HepG2 (cell line): ENCODE measurements at regions not wholly inside any gene's neighbourhood (a gene's known extent, or its start where the extent isn't known, plus 50 kb on each side); places are given as distances from the start of the nearest gene placed in this dataset.

Experiments
- ATAC-seq: fragments of 200-7000 bp; cut with Tn5 transposase; 3 replicates; pipeline ENCODE4 v1.9.1; 2020; ENCODE audit warnings: mild to moderate bottlenecking, moderate library complexity
- BruUV-seq: library from RNA; stranded (reverse); fragments of 400-500 nt; replicated peaks from 2 replicates; lab custom pipeline; 2021; lab: Mats Ljungman, UMichigan
- CTCF ChIA-PET: fragments of 300-600 bp; formaldehyde crosslinking; extraction: SDS; loops from one replicate; lab custom pipeline; 2021; ENCODE audit warnings: low total read pairs, inconsistent platforms, low intra/inter-chr PET ratio; lab: Yijun Ruan, JAX
- POLR2A ChIA-PET: fragments of 350-600 bp; sonication (Branson Sonifier 250); formaldehyde crosslinking; loops from one replicate; lab custom pipeline; 2020; ENCODE audit warnings: antibody characterized with exemption, inconsistent platforms; lab: Yijun Ruan, JAX
- DNase-seq: peaks from one replicate; pipeline ENCODE4 v3.0.0-alpha.2; 2015; ENCODE audit warnings: low spot score
- FAIRE-seq: peaks from 3 replicates; lab custom pipeline; 2011; peaks lifted over from hg19 to GRCh38; lab: Jason Lieb, UNC
- H2AFZ ChIP-seq: one replicate; pipeline ENCODE4 v1.6.1; 2011; ENCODE audit warnings: low read length, inconsistent platforms
- H3K27ac ChIP-seq: fragments of 300-600 bp; 3 replicates; pipeline ENCODE4 v1.8.0; 2011; ENCODE audit warnings: mixed run types, mild to moderate bottlenecking, mixed read lengths, low read length, inconsistent platforms; ENCODE audit not compliant: insufficient read depth; ENCODE audit errors: extremely low read length
- H3K27me3 ChIP-seq, 2 experiments: fragments of 200-600 bp in 1 of 2; 2 replicates in 1 of 2; 3 replicates in 1 of 2; pipeline versions ENCODE4 v1.6.0 to v1.8.0; 2011; ENCODE audit warnings: low read length in 2 of 2, mild to moderate bottlenecking in 2 of 2, moderate library complexity in 2 of 2, inconsistent platforms in 1 of 2; ENCODE audit not compliant: insufficient read depth in 2 of 2, control insufficient read depth in 1 of 2
- H3K36me3 ChIP-seq, 2 experiments: fragments of 200-600 bp in 1 of 2; replicated peaks in 1 of 2; 2 replicates in 1 of 2; 3 replicates in 1 of 2; pipeline versions ENCODE4 v1.5.1 to v1.8.0; 2011; ENCODE audit warnings: low read length in 2 of 2, inconsistent platforms in 1 of 2; ENCODE audit not compliant: insufficient read depth in 2 of 2, control insufficient read depth in 1 of 2
- H3K4me1 ChIP-seq: 2 replicates; pipeline ENCODE4 v1.5.1; 2012; ENCODE audit warnings: low read length, inconsistent platforms; ENCODE audit not compliant: insufficient read depth
- H3K4me2 ChIP-seq: 2 replicates; pipeline ENCODE4 v1.6.0; 2011; ENCODE audit warnings: low read depth, low read length, inconsistent platforms
- H3K4me3 ChIP-seq, 3 experiments: fragments of 200-600 bp in 1 of 3; sonication (generic), shearing (Covaris generic) in 1 of 3; replicated peaks in 1 of 3; 2 replicates each; pipeline ENCODE4 v1.5.1; 2011 to 2016; ENCODE audit warnings: low read length in 3 of 3, inconsistent platforms in 2 of 3, low read depth in 2 of 3, mild to moderate bottlenecking in 2 of 3, control low read depth in 1 of 3, mixed read lengths in 1 of 3; ENCODE audit not compliant: insufficient read depth in 1 of 3
- H3K79me2 ChIP-seq: one replicate; pipeline ENCODE4 v1.6.1; 2011; ENCODE audit warnings: low read length, inconsistent platforms; ENCODE audit not compliant: insufficient read depth
- H3K9ac ChIP-seq: 2 replicates; pipeline ENCODE4 v1.6.0; 2011; ENCODE audit warnings: mild to moderate bottlenecking, low read depth, low read length, inconsistent platforms; ENCODE audit not compliant: insufficient read depth
- H3K9me3 ChIP-seq: 2 replicates; pipeline ENCODE4 v1.5.1; 2012; ENCODE audit warnings: mild to moderate bottlenecking, low read length
- H4K20me1 ChIP-seq: 2 replicates; pipeline ENCODE4 v1.6.0; 2011; ENCODE audit warnings: inconsistent platforms, mild to moderate bottlenecking, low read length, moderate library complexity; ENCODE audit not compliant: insufficient read depth
- CBX2 ChIP-seq, 2 experiments: fragments of 200-600 bp in 1 of 2; sonication (generic); formaldehyde crosslinking in 1 of 2; IDR thresholded peaks; 2 replicates each; pipeline versions ENCODE4 v1.7.0 to v1.8.1; 2018 to 2022; ENCODE audit warnings: low read depth in 2 of 2, low read length in 1 of 2, mild to moderate bottlenecking in 1 of 2, missing genetic modification reagents in 1 of 2
- GATAD2A ChIP-seq: IDR thresholded peaks from 2 replicates; pipeline ENCODE4 v1.6.1; 2016
- MIXL1 ChIP-seq: IDR thresholded peaks from 2 replicates; pipeline ENCODE4 v1.6.1; 2016
- MXI1 ChIP-seq: IDR thresholded peaks from 3 replicates; pipeline ENCODE4 v1.6.1; 2012; ENCODE audit warnings: low read depth, low read length, inconsistent platforms, borderline replicate concordance
- NR2C2 ChIP-seq: sonication (generic); formaldehyde crosslinking; IDR thresholded peaks from 2 replicates; pipeline ENCODE4 v1.4.0; 2020; ENCODE audit warnings: missing genetic modification reagents, mild to moderate bottlenecking, moderate library complexity, borderline replicate concordance
- PHF5A ChIP-seq: IDR thresholded peaks from one replicate; pipeline ENCODE4 v1.6.1; 2018; ENCODE audit warnings: low read depth, missing genetic modification reagents; ENCODE audit not compliant: unreplicated experiment
- PITX1 ChIP-seq: sonication (generic); formaldehyde crosslinking; IDR thresholded peaks from 2 replicates; pipeline ENCODE4 v1.5.1; 2020; ENCODE audit warnings: mild to moderate bottlenecking, missing genetic modification reagents
- PRDM15 ChIP-seq: sonication (generic); formaldehyde crosslinking; IDR thresholded peaks from 2 replicates; pipeline ENCODE4 v1.4.0; 2020; ENCODE audit warnings: missing genetic modification reagents
- PRMT3 ChIP-seq: sonication (generic); formaldehyde crosslinking; IDR thresholded peaks from 2 replicates; pipeline ENCODE4 v1.8.1; 2022; ENCODE audit warnings: low read depth, mild to moderate bottlenecking, moderate library complexity, missing genetic modification reagents, borderline replicate concordance
- RFX5 ChIP-seq: IDR thresholded peaks from 2 replicates; pipeline ENCODE4 v1.6.1; 2011; ENCODE audit warnings: low read depth, low read length, improper control_type of control experiment
- SAP130 ChIP-seq: IDR thresholded peaks from 2 replicates; pipeline ENCODE4 v1.6.1; 2016; ENCODE audit warnings: low read depth
- ZBTB39 ChIP-seq: sonication (generic); formaldehyde crosslinking; IDR thresholded peaks from 2 replicates; pipeline ENCODE4 v1.5.0; 2020; ENCODE audit warnings: missing genetic modification reagents
- ZNF264 ChIP-seq: sonication (generic); formaldehyde crosslinking; IDR thresholded peaks from 2 replicates; pipeline ENCODE4 v1.4.0; 2020; ENCODE audit warnings: missing genetic modification reagents
- WGBS: methylation state at CpG from one replicate; pipeline ENCODE4 v1.1.6; 2017; ENCODE audit warnings: low lambda C conversion rate; 5-methylcytosine and 5-hydroxymethylcytosine counted together
- in situ Hi-C: cut with HindIII; loops from 2 replicates; pipeline ENCODE4 v1.10.0; 2017; ENCODE audit warnings: low pct_unique_long_range_greater_than_20kb; ENCODE audit not compliant: extremely low pct_ligation_motif_present
- intact Hi-C: fragments of 100-400 bp; cut with micrococcal nuclease; formaldehyde crosslinking; loops from one replicate; pipeline ENCODE4 v1.10.0; 2022; ENCODE audit not compliant: unreplicated experiment

DNA sequence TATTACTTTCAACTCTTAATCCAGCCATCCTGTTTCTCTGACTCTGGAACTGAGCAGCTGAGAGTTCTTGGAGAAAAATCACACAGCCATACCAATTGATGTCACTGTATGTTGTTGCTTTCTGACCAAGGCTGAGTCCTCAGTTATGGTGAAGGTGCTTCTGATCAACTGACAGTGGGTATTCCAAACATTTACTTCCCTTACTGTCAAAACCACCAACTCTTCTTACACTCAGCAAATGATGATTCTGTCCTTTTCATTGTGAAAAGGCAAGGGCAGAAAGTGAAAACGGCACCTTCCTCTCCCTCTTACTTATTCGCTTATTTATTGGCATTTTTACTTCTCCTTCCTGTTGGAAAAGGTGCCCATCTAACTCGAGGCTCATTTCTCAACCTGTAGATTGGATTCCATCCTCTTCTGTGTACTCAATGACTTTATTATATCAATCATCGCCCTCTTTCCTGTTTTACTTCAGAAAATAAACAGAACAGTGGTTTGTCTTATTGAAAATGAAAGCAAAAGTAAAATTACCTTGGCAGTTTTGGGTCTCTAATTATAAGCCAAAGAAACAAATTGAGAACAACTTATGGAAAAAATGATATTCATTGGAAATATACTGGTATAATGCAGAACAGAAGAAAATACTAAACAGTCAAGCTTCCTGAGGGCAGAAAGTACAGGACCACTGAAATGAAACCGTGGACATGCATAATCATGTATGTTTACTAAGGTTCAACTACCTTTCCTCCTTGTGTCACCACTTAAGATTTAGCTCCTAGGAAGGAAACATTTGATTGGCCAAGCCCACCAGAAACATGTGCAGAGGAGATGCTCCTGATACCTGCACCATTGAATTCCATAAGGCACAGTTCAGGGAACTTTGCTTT is 104.5 kb upstream of the CHD1 start (continued):
- no peak for TF ChIP-seq PRDM15
- TF ChIP-seq, all 625 proteins: peak for 6

- in situ Hi-C loops (loop anchor here (5.0 kb wide), 1 partner anchor 125 kb away; no protein-coding TSS in a partner anchor), intact Hi-C loops (loop anchor here (1.0 kb wide), 1 partner anchor 126 kb away; no protein-coding TSS in a partner anchor)
- Histone ChIP-seq H3K9ac (peak overlapping the region; percentile 64), H2AFZ (peak overlapping the region; percentile 99), H3K4me3 (peak overlapping the region; percentile 50 to 69 (median 63)), H3K4me2 (peak overlapping the region; percentile 98), H3K36me3 (no peaks in the 10 kb centered on the region), H3K79me2 (no peaks in the 10 kb centered on the region), H3K27me3 (no peaks in the 10 kb centered on the region), H3K9me3 (no peaks in the 10 kb centered on the region), H3K27ac (no peak overlapping the region), H4K20me1 (no peaks in the 10 kb centered on the region), H3K4me1 (peaks cover 31% of the 10 kb centered on the region)
- BruUV-seq, result no TSS peak
- FAIRE-seq (peak; percentile 83), DNase-seq (peak; percentile 74), ATAC-seq (peak; percentile 89)
- POLR2A ChIA-PET, result interaction anchor here (1.0 kb wide), 1 partner anchor 70 kb away, joined by 3 read pairs; no protein-coding TSS in a partner anchor
- CTCF ChIA-PET, result interaction anchor here (0.8 to 3.7 kb wide), 3 partner anchors 28 to 127 kb away, joined by 3 to 66 read pairs (median 4); no protein-coding TSS in a partner anchor
- WGBS, result 36% methylated on average over 7 of the region's 7 CpGs
- peak; percentile 37; the same call in 1 of the 2 replicates for TF ChIP-seq GATAD2A
- TF ChIP-seq CBX2 (IDR thresholded peaks at IDR 0.05; ENCODE audit: low read depth, low read length), result no peak
- TF ChIP-seq CBX2 (CRISPR knock-in tag; IDR thresholded peaks at IDR 0.05; ENCODE audit: low read depth), result 0 out of 2 replicates have a peak, but pooled peaks have one; percentile 36
- TF ChIP-seq PRMT3 (CRISPR knock-in tag), result no peak
- no peak for TF ChIP-seq PITX1 (CRISPR knock-in tag)
- TF ChIP-seq RFX5, result no peak
- peak; percentile 88 for TF ChIP-seq NR2C2 (CRISPR knock-in tag)
- TF ChIP-seq ZBTB39 (CRISPR knock-in tag), result no peak
- TF ChIP-seq ZNF264, result no peak
- peak; percentile 25; the same call in 1 of the 2 replicates for TF ChIP-seq MIXL1 (CRISPR knock-in tag)
- no peak for TF ChIP-seq PHF5A (CRISPR knock-in tag)
- TF ChIP-seq MXI1, result 0 out of 3 replicates have a peak, but pooled peaks have one; percentile 20
- 0 out of 2 replicates have a peak, but pooled peaks have one; percentile 4 for TF ChIP-seq SAP130
These were observed 103.6 kb upstream of the CHD1 start for GRCh38 chr5:99032234-99033013.
